ENCODE measurements at regions not wholly inside any gene's neighbourhood (a gene's known extent, or its start where the extent isn't known, plus 50 kb on each side); places are given as distances from the start of the nearest gene placed in this dataset.

GRCh38 chr19:31160336-31160926 lies 188.8 kb downstream of the TSHZ3 start:
- no peak for DNase-seq

GRCh38 chr19:31154021-31154420 lies 195.2 kb downstream of the TSHZ3 start:
- DNase-seq: no peak

- DNase-seq: no peak
Measured at GRCh38 chr19:31152906-31153305, 196.3 kb downstream of the TSHZ3 start.

- DNase-seq: no peak
Measured at GRCh38 chr19:31149441-31149941, 199.7 kb downstream of the TSHZ3 start.

- no peak for DNase-seq
Measured at GRCh38 chr19:31148671-31149070, 200.6 kb downstream of the TSHZ3 start.

GRCh38 chr19:31147234-31147633 lies 202.0 kb downstream of the TSHZ3 start:
- no peak for DNase-seq

GRCh38 chr19:31146546-31147183 lies 202.6 kb downstream of the TSHZ3 start:
- DNase-seq: no peak

- no peak for DNase-seq
Measured at GRCh38 chr19:31146015-31146414, 203.2 kb downstream of the TSHZ3 start.

GRCh38 chr19:31145007-31145406 lies 204.2 kb downstream of the TSHZ3 start:
- DNase-seq: no peak

GRCh38 chr19:31144075-31144870 lies 205.0 kb downstream of the TSHZ3 start:
- DNase-seq: no peak

- no peak for DNase-seq
Measured at GRCh38 chr19:31141301-31141700, 207.9 kb downstream of the TSHZ3 start.

GRCh38 chr19:31140717-31141116 lies 208.5 kb downstream of the TSHZ3 start:
- DNase-seq: no peak

- DNase-seq: no peak
Measured at GRCh38 chr19:31139871-31140505, 209.2 kb downstream of the TSHZ3 start.

GRCh38 chr19:31138077-31138476 lies 211.2 kb downstream of the TSHZ3 start:
- DNase-seq: no peak

- DNase-seq: no peak
Measured at GRCh38 chr19:31135841-31136240, 213.4 kb downstream of the TSHZ3 start.

GRCh38 chr19:31132753-31133110 lies 216.5 kb downstream of the TSHZ3 start:
- DNase-seq: no peak

GRCh38 chr19:31128291-31128690 lies 220.9 kb downstream of the TSHZ3 start:
- no peak for DNase-seq

GRCh38 chr19:31127134-31127967 lies 221.9 kb downstream of the TSHZ3 start:
- DNase-seq: no peak

- no peak for DNase-seq
Measured at GRCh38 chr19:31126236-31126635, 223.0 kb downstream of the TSHZ3 start.

- DNase-seq: no peak
Measured at GRCh38 chr19:31125071-31125470, 224.2 kb downstream of the TSHZ3 start.

- DNase-seq: no peak
Measured at GRCh38 chr19:31121501-31121900, 227.7 kb downstream of the TSHZ3 start.

- DNase-seq: no peak
Measured at GRCh38 chr19:31120952-31121351, 228.3 kb downstream of the TSHZ3 start.
